ENCODE measurements at regions not wholly inside any gene's neighbourhood (a gene's known extent, or its start where the extent isn't known, plus 50 kb on each side); places are given as distances from the start of the nearest gene placed in this dataset.
"Not testable (repeated sequence)": the region's sequence is repeated elsewhere in the genome, so short reads cannot be mapped to it uniquely, and the experiment has no call there.

DNA sequence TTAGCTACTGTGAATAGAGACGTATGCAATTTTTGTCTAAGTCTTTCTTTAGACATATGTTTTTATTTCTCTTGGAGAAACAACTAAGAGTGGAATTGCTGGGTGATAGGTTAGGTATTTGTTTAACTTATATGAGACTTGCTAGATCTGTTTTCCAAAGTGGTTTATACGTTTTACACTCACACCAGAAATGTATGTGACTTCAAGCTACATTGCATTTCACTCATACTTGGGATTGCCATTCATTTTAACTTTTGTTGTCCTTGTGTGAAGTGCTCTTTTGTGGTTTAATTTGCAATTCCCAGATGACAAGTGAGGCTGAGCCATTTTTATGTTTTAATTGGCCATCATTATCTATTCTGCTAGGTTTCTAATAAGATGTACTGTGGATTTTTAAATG is 817.2 kb downstream of the GLUD2 start:
- H3K4me1 ChIP-seq = no peaks in the 10 kb centered on the region
- intact Hi-C loops (cut with DNase I; ENCODE audit: low total_unique reads) = no loop called here
- H3K4me3 ChIP-seq = no peak overlapping the region
- H3K9me3 ChIP-seq = peaks cover 0 to 1% (median 0%) of the 10 kb centered on the region in 8 donors
- H3K36me3 ChIP-seq = no peaks in the 10 kb centered on the region
- TF ChIP-seq POLR2AphosphoS5 (IDR thresholded peaks at IDR 0.05) (no peak), POLR2A (IDR thresholded peaks at IDR 0.05) (no peak)
- TF ChIP-seq, protein P1, sequence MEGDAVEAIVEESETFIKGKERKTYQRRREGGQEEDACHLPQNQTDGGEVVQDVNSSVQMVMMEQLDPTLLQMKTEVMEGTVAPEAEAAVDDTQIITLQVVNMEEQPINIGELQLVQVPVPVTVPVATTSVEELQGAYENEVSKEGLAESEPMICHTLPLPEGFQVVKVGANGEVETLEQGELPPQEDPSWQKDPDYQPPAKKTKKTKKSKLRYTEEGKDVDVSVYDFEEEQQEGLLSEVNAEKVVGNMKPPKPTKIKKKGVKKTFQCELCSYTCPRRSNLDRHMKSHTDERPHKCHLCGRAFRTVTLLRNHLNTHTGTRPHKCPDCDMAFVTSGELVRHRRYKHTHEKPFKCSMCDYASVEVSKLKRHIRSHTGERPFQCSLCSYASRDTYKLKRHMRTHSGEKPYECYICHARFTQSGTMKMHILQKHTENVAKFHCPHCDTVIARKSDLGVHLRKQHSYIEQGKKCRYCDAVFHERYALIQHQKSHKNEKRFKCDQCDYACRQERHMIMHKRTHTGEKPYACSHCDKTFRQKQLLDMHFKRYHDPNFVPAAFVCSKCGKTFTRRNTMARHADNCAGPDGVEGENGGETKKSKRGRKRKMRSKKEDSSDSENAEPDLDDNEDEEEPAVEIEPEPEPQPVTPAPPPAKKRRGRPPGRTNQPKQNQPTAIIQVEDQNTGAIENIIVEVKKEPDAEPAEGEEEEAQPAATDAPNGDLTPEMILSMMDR (IDR thresholded peaks at IDR 0.05 in 8 of 11, conservative IDR thresholded peaks at IDR 0.05 in 3 of 11) = no peak
- DNase-seq = no peak
- no peaks in the 10 kb centered on the region for H3K27me3 ChIP-seq (replicated peaks in 1 of 7)
- WGBS, 5 donors = 40 to 66% (median 57%) methylated on average over 2 of the region's 2 CpGs
- no peak overlapping the region for H3K27ac ChIP-seq

DNA sequence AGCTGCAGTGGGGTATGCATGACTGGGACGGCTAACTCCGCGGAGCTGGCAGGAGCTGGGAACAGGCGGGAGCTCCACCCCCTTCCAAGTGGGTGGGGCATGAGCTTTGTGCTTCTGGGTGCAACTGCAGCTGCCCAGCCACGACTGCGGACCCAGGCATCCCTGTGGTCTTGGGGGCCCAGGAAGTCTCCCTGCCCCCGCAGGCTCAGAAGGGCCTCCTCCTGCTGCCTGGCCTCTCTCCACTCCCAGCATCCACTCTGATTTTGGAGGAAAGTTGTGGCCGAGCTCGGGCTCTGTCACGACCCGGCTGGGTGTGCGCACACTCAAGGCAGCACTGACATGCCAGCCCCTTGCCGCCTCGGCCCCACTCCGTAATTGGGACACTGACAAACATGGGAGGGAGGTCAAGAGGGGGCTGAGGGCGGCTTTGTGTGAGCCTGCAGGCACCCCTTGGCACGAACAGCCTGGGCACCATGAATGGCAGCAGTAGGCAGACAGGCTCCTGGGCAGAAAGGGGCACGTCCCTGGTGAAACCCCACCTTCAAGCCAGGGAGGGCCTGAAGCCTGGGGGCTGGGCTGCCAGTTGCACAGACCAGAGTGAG is 822.6 kb downstream of the GLUD2 start:
- TF ChIP-seq POLR2AphosphoS5 (IDR thresholded peaks at IDR 0.05) = no peak
- TF ChIP-seq, protein P1 (IDR thresholded peaks at IDR 0.05 in 8 of 11, conservative IDR thresholded peaks at IDR 0.05 in 3 of 11) = no peak
- no peak for TF ChIP-seq POLR2A (IDR thresholded peaks at IDR 0.05)
- Histone ChIP-seq H3K9me3 (no peaks in the 10 kb centered on the region), H3K27ac (no peak overlapping the region), H3K4me1 (no peaks in the 10 kb centered on the region), H3K36me3 (no peaks in the 10 kb centered on the region), H3K4me3 (no peak overlapping the region), H3K27me3 (replicated peaks in 1 of 7) (no peaks in the 10 kb centered on the region)
- WGBS, 5 donors = 77 to 92% (median 83%) methylated on average over 1 to 18 of the region's 18 CpGs
- peak; percentile 67 for DNase-seq
- intact Hi-C loops (cut with DNase I; ENCODE audit: low total_unique reads) = no loop called here

DNA sequence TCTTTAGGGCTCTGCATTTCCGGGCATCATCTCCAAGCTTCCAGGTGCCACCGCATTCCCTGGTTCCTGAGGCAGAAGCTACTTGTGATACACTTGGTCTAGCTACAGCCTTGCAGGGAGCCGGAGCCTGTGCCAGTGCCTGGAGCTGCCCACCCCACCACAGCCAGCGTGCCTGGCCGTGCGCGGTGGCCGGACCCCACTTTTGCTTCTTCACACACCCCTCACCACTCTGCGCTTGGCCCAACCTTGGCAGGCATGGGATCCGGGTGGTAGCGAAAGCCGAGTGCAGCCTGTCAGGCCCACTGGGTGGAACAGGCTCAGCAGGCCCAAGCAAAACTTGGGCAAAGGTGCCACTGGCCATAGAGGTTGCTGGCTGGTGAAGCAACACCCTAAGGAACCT is 823.7 kb downstream of the GLUD2 start:
- H3K27me3 ChIP-seq (replicated peaks in 1 of 7) = no peaks in the 10 kb centered on the region
- DNase-seq = peak; percentile 67
- no peaks in the 10 kb centered on the region for H3K36me3 ChIP-seq
- H3K4me1 ChIP-seq = no peaks in the 10 kb centered on the region
- intact Hi-C loops (cut with DNase I; ENCODE audit: low total_unique reads) = no loop called here
- no peak overlapping the region for H3K4me3 ChIP-seq
- 75 to 97% (median 91%) methylated on average over 3 to 12 of the region's 12 CpGs for WGBS, 5 donors
- TF ChIP-seq POLR2AphosphoS5 (IDR thresholded peaks at IDR 0.05) (no peak), POLR2A (IDR thresholded peaks at IDR 0.05) (no peak)
- TF ChIP-seq, protein P1 (IDR thresholded peaks at IDR 0.05 in 8 of 11, conservative IDR thresholded peaks at IDR 0.05 in 3 of 11) = no peak
- H3K9me3 ChIP-seq = no peaks in the 10 kb centered on the region
- H3K27ac ChIP-seq = no peak overlapping the region

DNA sequence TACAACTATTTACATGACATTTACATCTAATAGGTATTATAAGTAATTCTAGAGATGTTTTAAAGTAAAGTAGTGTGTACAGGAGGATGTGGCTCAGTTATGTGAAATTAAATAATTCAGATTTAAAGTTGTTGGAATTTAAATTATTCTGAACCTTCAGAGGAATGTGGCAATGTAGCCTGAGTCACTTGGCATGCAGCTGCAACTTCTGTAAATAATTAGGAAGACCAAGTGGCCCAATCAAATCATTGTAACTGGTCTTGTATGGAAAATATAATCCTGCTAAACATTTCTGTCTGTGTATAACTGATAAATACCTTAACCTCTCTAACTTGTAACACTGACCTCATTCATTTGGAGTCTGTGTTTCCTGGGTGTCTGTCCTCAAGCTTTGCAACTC is 828.9 kb downstream of the GLUD2 start:
- Histone ChIP-seq H3K27ac (no peak overlapping the region), H3K36me3 (no peaks in the 10 kb centered on the region), H3K4me1 (no peaks in the 10 kb centered on the region), H3K9me3 (no peaks in the 10 kb centered on the region), H3K27me3 (replicated peaks in 1 of 7) (no peaks in the 10 kb centered on the region), H3K4me3 (no peak overlapping the region)
- DNase-seq = no peak
- intact Hi-C loops (cut with DNase I; ENCODE audit: low total_unique reads) = no loop called here
- TF ChIP-seq, protein P1 (IDR thresholded peaks at IDR 0.05 in 8 of 11, conservative IDR thresholded peaks at IDR 0.05 in 3 of 11) = no peak
- TF ChIP-seq POLR2A (IDR thresholded peaks at IDR 0.05) (no peak), POLR2AphosphoS5 (IDR thresholded peaks at IDR 0.05) (no peak)

DNA sequence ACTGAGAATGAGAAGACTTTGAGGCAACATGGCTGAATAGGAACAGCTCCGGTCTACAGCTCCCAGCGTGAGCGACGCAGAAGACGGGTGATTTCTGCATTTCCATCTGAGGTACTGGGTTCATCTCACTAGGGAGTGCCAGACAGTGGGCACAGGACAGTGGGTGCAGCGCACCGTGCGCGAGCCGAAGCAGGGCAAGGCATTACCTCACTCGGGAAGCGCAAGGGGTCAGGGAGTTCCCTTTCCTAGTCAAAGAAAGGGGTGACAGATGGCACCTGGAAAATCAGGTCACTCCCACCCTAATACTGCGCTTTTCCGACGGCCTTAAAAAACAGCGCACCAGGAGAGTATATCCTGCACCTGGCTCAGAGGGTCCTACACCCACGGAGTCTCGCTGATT is 829.9 kb downstream of the GLUD2 start:
- DNase-seq; H3K27ac ChIP-seq; H3K4me3 ChIP-seq; H3K36me3 ChIP-seq; H3K27me3 ChIP-seq (replicated peaks in 1 of 7); H3K4me1 ChIP-seq; H3K9me3 ChIP-seq; intact Hi-C loops (cut with DNase I; ENCODE audit: low total_unique reads): not testable (repeated sequence)
- WGBS, 5 donors = 88 to 96% (median 92%) methylated on average over 11 to 18 of the region's 18 CpGs

Data from spleen (tissue), 11 donors.